ENCODE measurements at regions not wholly inside any gene's neighbourhood (a gene's known extent, or its start where the extent isn't known, plus 50 kb on each side); places are given as distances from the start of the nearest gene placed in this dataset.

DNA sequence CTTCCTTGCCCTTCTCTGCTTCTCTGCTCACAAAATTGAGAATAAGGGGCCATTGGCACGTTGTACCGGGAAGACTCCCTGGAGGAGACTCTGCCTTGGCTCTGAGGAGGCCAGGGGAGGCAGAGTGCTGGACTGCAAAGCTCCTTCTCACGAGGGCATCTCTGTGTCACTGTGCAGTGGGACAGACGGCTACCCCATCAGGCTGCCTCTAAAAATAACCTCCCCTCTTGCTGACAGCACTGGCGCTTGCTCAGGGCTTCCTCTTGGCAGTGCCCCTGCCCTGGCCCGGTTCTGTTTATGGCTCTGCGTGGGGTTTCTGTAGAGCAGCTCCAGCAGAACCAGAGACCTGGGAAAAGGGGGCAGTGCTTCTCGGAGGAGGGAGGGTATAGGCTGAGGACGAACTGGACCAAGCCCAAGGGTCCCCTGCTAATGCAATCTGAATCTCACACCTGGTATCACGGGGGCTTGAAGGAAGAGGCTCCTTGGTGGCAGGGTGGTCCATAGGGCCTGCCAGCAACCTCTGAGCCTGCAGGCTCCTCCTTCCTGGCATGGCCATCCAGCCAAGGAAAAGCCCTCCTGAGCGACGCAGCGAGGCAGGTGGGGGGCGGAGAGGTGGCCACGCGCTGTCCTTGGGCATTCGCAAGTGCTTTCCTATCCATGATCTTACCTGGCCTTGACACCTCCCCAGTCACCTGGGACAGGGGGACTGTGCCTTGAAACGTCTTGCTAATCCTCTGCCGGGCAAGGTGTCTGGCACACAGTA is 63.3 kb upstream of the TLE3 start:
- no peak overlapping the region for H3K27ac ChIP-seq
- CTCF ChIA-PET: no interaction called here
- no peak for DNase-seq (ENCODE audit: low spot score)
- POLR2A ChIA-PET (ENCODE audit: low non-redundant PET): no interaction called here
- TF ChIP-seq, protein P1, sequence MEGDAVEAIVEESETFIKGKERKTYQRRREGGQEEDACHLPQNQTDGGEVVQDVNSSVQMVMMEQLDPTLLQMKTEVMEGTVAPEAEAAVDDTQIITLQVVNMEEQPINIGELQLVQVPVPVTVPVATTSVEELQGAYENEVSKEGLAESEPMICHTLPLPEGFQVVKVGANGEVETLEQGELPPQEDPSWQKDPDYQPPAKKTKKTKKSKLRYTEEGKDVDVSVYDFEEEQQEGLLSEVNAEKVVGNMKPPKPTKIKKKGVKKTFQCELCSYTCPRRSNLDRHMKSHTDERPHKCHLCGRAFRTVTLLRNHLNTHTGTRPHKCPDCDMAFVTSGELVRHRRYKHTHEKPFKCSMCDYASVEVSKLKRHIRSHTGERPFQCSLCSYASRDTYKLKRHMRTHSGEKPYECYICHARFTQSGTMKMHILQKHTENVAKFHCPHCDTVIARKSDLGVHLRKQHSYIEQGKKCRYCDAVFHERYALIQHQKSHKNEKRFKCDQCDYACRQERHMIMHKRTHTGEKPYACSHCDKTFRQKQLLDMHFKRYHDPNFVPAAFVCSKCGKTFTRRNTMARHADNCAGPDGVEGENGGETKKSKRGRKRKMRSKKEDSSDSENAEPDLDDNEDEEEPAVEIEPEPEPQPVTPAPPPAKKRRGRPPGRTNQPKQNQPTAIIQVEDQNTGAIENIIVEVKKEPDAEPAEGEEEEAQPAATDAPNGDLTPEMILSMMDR (conservative IDR thresholded peaks at IDR 0.05; ENCODE audit: low read depth): no peak

DNA sequence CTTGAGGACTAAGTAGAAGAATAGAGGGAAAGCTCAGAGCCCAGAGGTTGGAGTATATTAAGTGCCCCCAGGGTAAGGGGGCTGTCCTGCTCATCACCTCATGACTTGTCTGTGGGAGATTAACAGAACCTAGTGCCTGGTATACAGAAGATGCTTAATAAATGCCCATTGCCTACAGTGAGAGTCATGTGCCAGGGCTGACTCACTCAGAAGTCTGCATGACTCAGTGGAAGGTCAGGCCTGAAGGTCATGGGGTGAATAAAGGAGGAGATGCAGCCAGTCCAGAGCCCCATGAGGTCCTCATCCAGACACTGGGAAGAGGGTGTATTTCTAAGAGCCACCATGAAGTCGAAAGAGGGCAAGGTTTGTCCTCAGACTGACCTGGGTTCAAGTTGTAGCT is 62.5 kb upstream of the TLE3 start:
- ChIA-PET POLR2A (ENCODE audit: low non-redundant PET) (no interaction called here), CTCF (no interaction called here)
- no peak overlapping the region for H3K27ac ChIP-seq
- no peak for DNase-seq (ENCODE audit: low spot score)
- TF ChIP-seq, protein P1 (conservative IDR thresholded peaks at IDR 0.05; ENCODE audit: low read depth): no peak

DNA sequence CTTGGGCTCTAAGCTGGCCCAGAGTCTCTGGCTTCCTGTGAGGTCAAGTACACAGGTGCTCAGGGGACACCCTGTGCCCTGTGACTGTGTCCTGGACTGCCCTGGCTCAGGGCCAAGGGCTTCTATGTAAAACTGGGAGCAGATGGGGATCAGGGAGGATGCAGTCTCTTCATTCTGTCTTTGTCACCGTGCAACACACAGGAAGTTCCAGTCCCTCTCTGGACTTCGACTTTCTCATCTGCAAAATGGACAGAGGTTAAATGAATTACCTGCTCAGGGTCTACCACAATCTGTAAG is 61.9 kb upstream of the TLE3 start:
- TF ChIP-seq, protein P1 (conservative IDR thresholded peaks at IDR 0.05; ENCODE audit: low read depth): no peak
- DNase-seq (ENCODE audit: low spot score): no peak
- no peak overlapping the region for H3K27ac ChIP-seq
- CTCF ChIA-PET: no interaction called here
- POLR2A ChIA-PET (ENCODE audit: low non-redundant PET): no interaction called here

DNA sequence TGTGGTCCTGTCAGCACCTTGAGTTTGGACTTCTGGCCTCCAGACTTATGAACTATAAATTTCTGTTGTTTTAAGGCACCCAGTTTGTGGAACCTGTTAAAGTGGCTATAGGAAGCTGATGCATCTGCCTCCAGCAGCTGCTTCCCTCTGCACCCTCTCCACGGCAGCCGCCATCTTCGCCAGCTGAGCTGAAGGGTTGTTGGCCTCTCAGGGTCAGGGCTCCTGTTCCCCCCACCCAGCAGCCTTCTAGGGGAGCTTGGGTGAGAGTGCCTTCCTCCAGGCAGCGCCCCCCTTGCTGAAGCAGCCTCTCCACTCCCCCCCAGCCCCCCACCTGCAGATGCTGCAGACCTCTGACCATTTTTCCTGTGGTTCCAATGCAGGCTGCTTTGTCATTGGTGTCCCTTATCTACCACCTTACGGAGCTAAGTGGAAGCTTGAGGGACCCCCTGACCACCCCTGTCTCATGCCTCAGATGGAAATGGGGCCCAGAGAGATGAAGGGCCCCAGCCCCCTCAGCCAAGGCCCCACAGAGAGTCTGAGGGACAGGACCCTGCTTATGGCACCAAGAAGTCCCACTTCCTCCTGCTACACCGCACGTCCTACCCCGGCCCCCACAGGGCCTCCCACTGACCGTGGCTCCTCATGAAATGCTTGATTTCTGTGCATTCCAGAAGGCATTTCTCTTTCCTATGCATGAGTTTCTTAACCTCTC is 61.4 kb upstream of the TLE3 start:
- DNase-seq (ENCODE audit: low spot score): no peak
- TF ChIP-seq, protein P1 (conservative IDR thresholded peaks at IDR 0.05; ENCODE audit: low read depth): no peak
- POLR2A ChIA-PET (ENCODE audit: low non-redundant PET): no interaction called here
- CTCF ChIA-PET: interaction anchor here (0.7 kb wide), 1 partner anchor 88 kb away, joined by 6 read pairs; no protein-coding TSS in a partner anchor
- no peak overlapping the region for H3K27ac ChIP-seq

DNA sequence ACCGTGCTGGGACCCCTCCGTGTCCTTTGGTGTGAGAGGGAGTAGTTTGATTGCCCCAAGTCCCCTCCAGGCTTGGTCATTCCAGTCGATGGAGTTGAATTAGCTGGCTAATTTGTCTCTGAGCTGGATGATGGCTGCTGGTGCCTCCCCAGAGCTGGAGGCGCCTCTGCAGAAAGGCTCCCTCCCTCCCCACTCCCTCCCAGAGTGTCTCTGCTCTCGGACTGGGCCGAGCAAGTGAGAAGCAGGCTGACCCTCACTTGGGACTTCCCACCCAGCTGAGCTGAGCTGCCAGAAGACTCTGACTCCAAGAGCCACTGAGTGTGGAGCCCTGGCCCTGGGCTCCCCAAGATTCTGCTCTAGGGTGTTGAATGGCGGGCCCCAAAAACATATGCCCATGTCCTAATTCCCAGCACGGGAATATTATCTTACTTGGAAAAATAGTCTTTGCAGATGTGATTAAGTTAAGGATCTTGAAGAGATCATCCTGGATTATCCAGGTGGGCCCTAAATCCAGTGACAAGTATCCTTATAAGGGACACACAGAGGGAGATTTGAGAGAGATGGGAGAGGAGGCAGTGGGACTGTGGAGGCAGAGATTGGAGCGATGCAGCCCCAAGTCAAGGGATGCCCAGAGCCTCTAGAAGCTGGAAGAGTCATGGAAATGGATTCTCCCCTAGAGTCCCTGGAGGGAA is 60.7 kb upstream of the TLE3 start:
- TF ChIP-seq, protein P1 (conservative IDR thresholded peaks at IDR 0.05; ENCODE audit: low read depth): no peak
- H3K27ac ChIP-seq: no peak overlapping the region
- DNase-seq (ENCODE audit: low spot score): no peak
- POLR2A ChIA-PET (ENCODE audit: low non-redundant PET): no interaction called here
- CTCF ChIA-PET: interaction anchor here (0.7 kb wide), 1 partner anchor 89 kb away, joined by 6 read pairs; no protein-coding TSS in a partner anchor

DNA sequence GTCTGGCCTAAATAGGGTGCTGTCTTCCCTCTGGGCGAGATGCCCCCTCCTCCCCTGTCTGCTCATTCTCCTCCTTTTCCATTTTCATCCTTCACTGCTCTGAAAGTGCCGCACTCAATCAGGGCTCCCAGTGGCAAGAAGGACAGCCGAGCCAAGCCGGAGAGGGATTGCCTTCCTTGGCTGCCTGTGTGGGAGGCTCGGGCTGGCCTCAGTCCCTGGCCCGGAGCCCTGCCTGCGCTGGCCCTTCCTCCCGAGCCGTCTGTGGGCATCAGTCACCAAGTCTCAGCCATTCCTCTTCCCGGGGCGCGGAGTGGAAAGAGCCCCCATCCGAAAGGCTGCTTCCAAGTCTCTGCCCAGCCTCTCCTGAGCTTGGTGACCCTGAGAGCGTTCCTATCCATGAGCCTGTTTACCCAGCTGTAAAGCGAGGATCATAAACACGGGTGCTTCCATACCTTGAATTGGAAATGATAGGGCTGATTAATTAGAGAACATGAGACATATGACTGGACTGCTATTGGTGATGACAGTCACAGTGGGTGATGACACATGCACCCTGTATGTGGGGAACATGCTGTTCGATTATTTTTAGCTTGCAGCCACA is 59.1 kb upstream of the TLE3 start:
- H3K27ac ChIP-seq: no peak overlapping the region
- ChIA-PET CTCF (no interaction called here), POLR2A (ENCODE audit: low non-redundant PET) (interaction anchor here (0.5 kb wide), 1 partner anchor 593 kb away, joined by 3 read pairs; no protein-coding TSS in a partner anchor)
- TF ChIP-seq, protein P1 (conservative IDR thresholded peaks at IDR 0.05; ENCODE audit: low read depth): no peak
- peak; percentile 21 for DNase-seq (ENCODE audit: low spot score)
